Heart right ventricle (tissue), 16 donors: ENCODE measurements at regions not wholly inside any gene's neighbourhood (a gene's known extent, or its start where the extent isn't known, plus 50 kb on each side); places are given as distances from the start of the nearest gene placed in this dataset.

Experiments
- ATAC-seq, 8 donors: fragments of 200-7000 bp; cut with Tn5 transposase; one replicate each; pipeline ENCODE4 v1.9.1; 2020; ENCODE audit warnings: mild to moderate bottlenecking in 8 of 8, moderate library complexity in 8 of 8, moderate number of reproducible peaks in 1 of 8
- DNase-seq, 2 donors: peaks; one replicate each; pipeline ENCODE4 v3.0.0-alpha.2; 2020
- H3K27ac ChIP-seq, 10 donors: fragments of 200-600 bp; sonication (generic) in 2 of 10; one replicate each; pipeline versions ENCODE4 v1.5.0 to v1.8.0; 2020 to 2022; ENCODE audit warnings: mild to moderate bottlenecking in 3 of 10
- H3K27me3 ChIP-seq, 7 donors: fragments of 200-600 bp; one replicate each; pipeline ENCODE4 v1.8.0; 2021 to 2022; ENCODE audit warnings: mild to moderate bottlenecking in 2 of 7
- H3K36me3 ChIP-seq, 9 donors: fragments of 200-600 bp; sonication (generic) in 1 of 9; one replicate each; pipeline versions ENCODE4 v1.5.0 to v1.8.0; 2020 to 2022; ENCODE audit warnings: mild to moderate bottlenecking in 2 of 9
- H3K4me1 ChIP-seq, 9 donors: fragments of 200-600 bp; sonication (generic) in 1 of 9; one replicate each; pipeline versions ENCODE4 v1.5.0 to v1.8.0; 2020 to 2022; ENCODE audit warnings: mild to moderate bottlenecking in 4 of 9
- H3K4me3 ChIP-seq, 10 donors: fragments of 200-600 bp; sonication (generic) in 2 of 10; one replicate each; pipeline versions ENCODE4 v1.5.0 to v1.8.0; 2020 to 2022; ENCODE audit warnings: mild to moderate bottlenecking in 7 of 10, moderate library complexity in 2 of 10
- H3K9me3 ChIP-seq, 11 donors: fragments of 200-600 bp in 10 of 11; sonication (generic) in 2 of 11; one replicate each; pipeline versions ENCODE4 v1.5.0 to v1.8.0; 2013 to 2022; ENCODE audit warnings: mild to moderate bottlenecking in 2 of 11, control low read depth in 1 of 11, moderate library complexity in 1 of 11
- WGBS, 2 donors: extraction: QIAGEN DNeasy Blood & Tissue Kit; methylation state at CpG; one replicate each; pipeline ENCODE4 v1.1.7; 2013; ENCODE audit warnings: inconsistent platforms in 1 of 2; 5-methylcytosine and 5-hydroxymethylcytosine counted together
- intact Hi-C, 10 donors: fragments of 100-400 bp; cut with DNase I; formaldehyde crosslinking; loops; one replicate each; pipeline versions ENCODE4 v1.11.1 to v1.14.2; 2022
- TF ChIP-seq, protein P1 (sequence below), 9 donors: fragments of 200-600 bp; sonication (generic) in 2 of 9; IDR thresholded peaks; one replicate each; pipeline versions ENCODE4 v1.5.0 to v1.8.0; 2021 to 2022; ENCODE audit warnings: antibody characterized with exemption in 9 of 9, mild to moderate bottlenecking in 5 of 9, moderate library complexity in 1 of 9
- donor health status: Arrhythmogenic right ventricular cardiomyopathy.
- donor health status: ischemic (EF 13 %, LVEDD 7.1; RV severe dilation, severe dysfunction).
- donor health status: healthy with polysubstance abuse.
- donor health status: DM: no; HTN: yes; CAD: no.
- donor health status: DM: no; HTN: no; CAD: no.
- donor health status: ischemic (EF 25% LVEDD 6.9; RV normal size, moderate dysfunction).
- donor health status: ischemic (EF 25% LVEDD 5.7; RV mildly dilated, moderate dysfunction).
- donor health status: healthy.
- donor health status: DM: yes; HTN: yes; CAD: no.
- donor health status: Ischemic cardiomyopathy.
- donor health status: ischemic (EF 35%, LVEDD 5.7; RV mildly dilated, moderate dysfunction).
- donor health status: nonischemic (EF 11% LVEDD 7.7; RV severe dilation, severe dysfunction).
- donor health status: DM: yes; HTN: yes; CAD: no.
- donor health status: PGD.
- donor health status: ischemic (EF 29% LVEDD 5.4; RV normal size, mild dysfunction).
- donor health status: nonischemic (EF 23%, LVEDD 6.1; RV moderate dilation, normal function).

DNA sequence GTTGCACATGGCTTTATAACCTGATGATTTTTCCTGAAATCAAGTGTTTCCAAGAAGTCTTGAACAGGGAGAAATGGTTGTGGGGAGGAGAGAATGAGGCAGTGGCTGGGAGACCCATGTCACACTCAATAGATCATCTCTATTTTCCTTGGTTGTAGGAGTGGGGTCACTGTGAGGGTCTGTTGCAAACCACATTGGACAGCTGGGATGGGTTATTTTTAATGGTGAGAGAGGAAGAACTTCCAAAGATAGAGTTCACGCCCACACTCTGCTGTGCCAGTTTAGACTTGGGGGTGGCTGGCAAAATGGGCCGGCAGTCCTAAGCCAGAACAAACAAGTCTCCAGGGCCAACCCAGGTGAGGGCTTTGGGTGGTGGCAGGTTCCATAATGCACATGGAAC, 196.2 kb upstream of the ADRA1D start:
- DNase-seq (no peak), ATAC-seq (no peak)
- H3K4me3 ChIP-seq: no peak overlapping the region
- H3K27ac ChIP-seq: no peak overlapping the region
- intact Hi-C loops: no loop called here
- H3K9me3 ChIP-seq: no peaks in the 10 kb centered on the region
- H3K36me3 ChIP-seq: no peaks in the 10 kb centered on the region
- H3K27me3 ChIP-seq: peaks cover 0 to 1% (median 0%) of the 10 kb centered on the region in 7 donors
- no peaks in the 10 kb centered on the region for H3K4me1 ChIP-seq
- 76 to 77% methylated on average over 2 of the region's 2 CpGs for WGBS, 2 donors
- TF ChIP-seq, protein P1, sequence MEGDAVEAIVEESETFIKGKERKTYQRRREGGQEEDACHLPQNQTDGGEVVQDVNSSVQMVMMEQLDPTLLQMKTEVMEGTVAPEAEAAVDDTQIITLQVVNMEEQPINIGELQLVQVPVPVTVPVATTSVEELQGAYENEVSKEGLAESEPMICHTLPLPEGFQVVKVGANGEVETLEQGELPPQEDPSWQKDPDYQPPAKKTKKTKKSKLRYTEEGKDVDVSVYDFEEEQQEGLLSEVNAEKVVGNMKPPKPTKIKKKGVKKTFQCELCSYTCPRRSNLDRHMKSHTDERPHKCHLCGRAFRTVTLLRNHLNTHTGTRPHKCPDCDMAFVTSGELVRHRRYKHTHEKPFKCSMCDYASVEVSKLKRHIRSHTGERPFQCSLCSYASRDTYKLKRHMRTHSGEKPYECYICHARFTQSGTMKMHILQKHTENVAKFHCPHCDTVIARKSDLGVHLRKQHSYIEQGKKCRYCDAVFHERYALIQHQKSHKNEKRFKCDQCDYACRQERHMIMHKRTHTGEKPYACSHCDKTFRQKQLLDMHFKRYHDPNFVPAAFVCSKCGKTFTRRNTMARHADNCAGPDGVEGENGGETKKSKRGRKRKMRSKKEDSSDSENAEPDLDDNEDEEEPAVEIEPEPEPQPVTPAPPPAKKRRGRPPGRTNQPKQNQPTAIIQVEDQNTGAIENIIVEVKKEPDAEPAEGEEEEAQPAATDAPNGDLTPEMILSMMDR (IDR thresholded peaks at IDR 0.05): no peak

DNA sequence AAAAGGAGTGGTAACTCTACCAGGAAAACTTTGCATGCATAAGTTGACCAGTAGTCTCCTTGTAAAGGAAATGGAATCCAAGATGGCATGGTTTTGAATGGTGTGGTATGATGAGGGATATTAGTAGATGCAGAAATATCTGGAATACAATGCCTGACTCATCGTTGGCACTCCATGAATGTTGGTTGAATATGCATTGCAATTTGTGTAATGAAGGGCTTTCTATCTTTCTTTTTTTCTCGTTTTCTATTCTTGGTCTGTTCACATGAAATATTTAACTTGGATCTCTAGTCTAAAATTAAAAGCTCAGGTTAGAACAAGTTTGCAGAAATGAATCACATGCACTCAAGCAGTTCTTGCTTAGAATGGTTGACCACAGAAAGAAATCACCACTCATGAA, 195.3 kb upstream of the ADRA1D start:
- TF ChIP-seq, protein P1 (IDR thresholded peaks at IDR 0.05): no peak
- DNase-seq (no peak), ATAC-seq (no peak)
- Histone ChIP-seq H3K27ac (no peak overlapping the region), H3K4me1 (no peaks in the 10 kb centered on the region), H3K9me3 (no peaks in the 10 kb centered on the region), H3K27me3 (peaks cover 0 to 3% (median 0%) of the 10 kb centered on the region in 7 donors), H3K4me3 (no peak overlapping the region), H3K36me3 (no peaks in the 10 kb centered on the region)
- intact Hi-C loops: no loop called here
- 85 to 86% methylated on average over 2 of the region's 2 CpGs for WGBS, 2 donors

GRCh38 chr20:4443016-4443415, 193.9 kb upstream of the ADRA1D start:
- no peaks in the 10 kb centered on the region for H3K36me3 ChIP-seq
- TF ChIP-seq, protein P1 (IDR thresholded peaks at IDR 0.05): no peak
- intact Hi-C loops: no loop called here
- WGBS, 2 donors: 55 to 57% methylated on average over 4 of the region's 4 CpGs
- no peaks in the 10 kb centered on the region for H3K9me3 ChIP-seq
- peaks cover 0 to 7% (median 0%) of the 10 kb centered on the region in 7 donors for H3K27me3 ChIP-seq
- ATAC-seq (no peak), DNase-seq (no peak)
- no peak overlapping the region for H3K27ac ChIP-seq
- H3K4me1 ChIP-seq: no peaks in the 10 kb centered on the region
- H3K4me3 ChIP-seq: no peak overlapping the region

- Histone ChIP-seq H3K36me3 (no peaks in the 10 kb centered on the region), H3K4me3 (no peak overlapping the region), H3K4me1 (no peaks in the 10 kb centered on the region), H3K27ac (no peak overlapping the region), H3K27me3 (peaks cover 0 to 7% (median 0%) of the 10 kb centered on the region in 7 donors), H3K9me3 (no peaks in the 10 kb centered on the region)
- intact Hi-C loops: no loop called here
- TF ChIP-seq, protein P1 (IDR thresholded peaks at IDR 0.05): no peak
- 94 to 95% methylated on average over 3 of the region's 3 CpGs for WGBS, 2 donors
- DNase-seq (no peak), ATAC-seq (no peak)
Observed at GRCh38 chr20:4441871-4442270, 192.8 kb upstream of the ADRA1D start.
